ENCODE measurements at regions not wholly inside any gene's neighbourhood (a gene's known extent, or its start where the extent isn't known, plus 50 kb on each side); places are given as distances from the start of the nearest gene placed in this dataset.
"Not testable (repeated sequence)": the region's sequence is repeated elsewhere in the genome, so short reads cannot be mapped to it uniquely, and the experiment has no call there.

GRCh38 chr5:19140276-19140675 is 847.7 kb downstream of the CDH18 start:
- TF ChIP-seq CTCF (IDR thresholded peaks at IDR 0.05) (no peak), POLR2A (IDR thresholded peaks at IDR 0.05) (no peak)
- no peak for DNase-seq
- Histone ChIP-seq H3K36me3 (no peaks in the 10 kb centered on the region), H3K4me3 (no peak overlapping the region), H3K4me1 (no peaks in the 10 kb centered on the region), H3K9me3 (no peaks in the 10 kb centered on the region), H3K27me3 (no peaks in the 10 kb centered on the region), H3K27ac (no peak overlapping the region)
- intact Hi-C loops (cut with DNase I; ENCODE audit: low total_unique reads), result no loop called here

- H3K9me3 ChIP-seq; H3K36me3 ChIP-seq; H3K4me3 ChIP-seq; H3K27ac ChIP-seq; H3K4me1 ChIP-seq; intact Hi-C loops (cut with DNase I; ENCODE audit: low total_unique reads); DNase-seq; H3K27me3 ChIP-seq: not testable (repeated sequence)
Observed at GRCh38 chr5:19141937-19142524, 846.0 kb downstream of the CDH18 start.

- DNase-seq, result not testable (repeated sequence)
Observed at GRCh38 chr5:19142713-19143414, 845.1 kb downstream of the CDH18 start.

GRCh38 chr5:19143935-19144334 is 844.1 kb downstream of the CDH18 start:
- Histone ChIP-seq H3K27me3 (no peaks in the 10 kb centered on the region), H3K27ac (no peak overlapping the region), H3K36me3 (no peaks in the 10 kb centered on the region), H3K4me1 (no peaks in the 10 kb centered on the region), H3K9me3 (no peaks in the 10 kb centered on the region), H3K4me3 (no peak overlapping the region)
- intact Hi-C loops (cut with DNase I; ENCODE audit: low total_unique reads), result no loop called here
- no peak for DNase-seq
- TF ChIP-seq POLR2A (IDR thresholded peaks at IDR 0.05) (no peak), CTCF (IDR thresholded peaks at IDR 0.05) (no peak)

More at GRCh38 chr5:19142713-19143414, 845.1 kb downstream of the CDH18 start:
- H3K4me3 ChIP-seq; H3K27me3 ChIP-seq; H3K4me1 ChIP-seq; intact Hi-C loops (cut with DNase I; ENCODE audit: low total_unique reads); H3K36me3 ChIP-seq; H3K9me3 ChIP-seq; H3K27ac ChIP-seq: not testable (repeated sequence)

GRCh38 chr5:19169426-19169825 is 818.6 kb downstream of the CDH18 start:
- no peak overlapping the region for H3K4me3 ChIP-seq
- TF ChIP-seq POLR2A (IDR thresholded peaks at IDR 0.05) (no peak), CTCF (IDR thresholded peaks at IDR 0.05) (no peak)
- no peak overlapping the region for H3K27ac ChIP-seq
- H3K4me1 ChIP-seq, result no peaks in the 10 kb centered on the region
- H3K27me3 ChIP-seq, result no peaks in the 10 kb centered on the region
- H3K36me3 ChIP-seq, result no peaks in the 10 kb centered on the region
- no peak for DNase-seq
- intact Hi-C loops (cut with DNase I; ENCODE audit: low total_unique reads), result no loop called here
- H3K9me3 ChIP-seq, result no peaks in the 10 kb centered on the region

GRCh38 chr5:19172926-19173470 is 815.0 kb downstream of the CDH18 start:
- TF ChIP-seq CTCF (IDR thresholded peaks at IDR 0.05) (no peak), POLR2A (IDR thresholded peaks at IDR 0.05) (no peak)
- no peak for DNase-seq
- Histone ChIP-seq H3K4me1 (no peaks in the 10 kb centered on the region), H3K9me3 (no peaks in the 10 kb centered on the region), H3K36me3 (no peaks in the 10 kb centered on the region), H3K4me3 (no peak overlapping the region), H3K27me3 (no peaks in the 10 kb centered on the region), H3K27ac (no peak overlapping the region)
- intact Hi-C loops (cut with DNase I; ENCODE audit: low total_unique reads), result no loop called here

Measured in uterus (tissue), 3 donors.